GM12878 (cell line): ENCODE measurements at regions not wholly inside any gene's neighbourhood (a gene's known extent, or its start where the extent isn't known, plus 50 kb on each side); places are given as distances from the start of the nearest gene placed in this dataset.

Experiments used
- ATAC-seq: fragments of 200-7000 bp; cut with Tn5 transposase; 3 replicates; pipeline ENCODE4 v1.9.1; 2020; ENCODE audit warnings: mild to moderate bottlenecking, moderate library complexity
- BruUV-seq: library from RNA; stranded (reverse); fragments of 400-500 nt; replicated peaks from 2 replicates; lab custom pipeline; 2021; lab: Mats Ljungman, UMichigan
- CTCF ChIA-PET: fragments of 300-600 bp; sonication (Branson Sonifier 250); formaldehyde crosslinking; extraction: SDS; loops from one replicate; lab custom pipeline; 2021; ENCODE audit warnings: inconsistent platforms; lab: Yijun Ruan, JAX
- POLR2A ChIA-PET: fragments of 350-600 bp; formaldehyde crosslinking; extraction: SDS; loops from one replicate; lab custom pipeline; 2021; ENCODE audit warnings: inconsistent platforms; lab: Charles Lee
- RAD21 ChIA-PET: fragments of 300-600 bp; sonication (Branson Sonifier 250); formaldehyde crosslinking; loops from one replicate; lab custom pipeline; 2023; ENCODE audit warnings: antibody characterized with exemption; ENCODE audit not compliant: unreplicated experiment; lab: Charles Lee
- SMC1A ChIA-PET: fragments of 300-600 bp; sonication (Branson Sonifier 250); formaldehyde crosslinking; loops from one replicate; lab custom pipeline; 2023; ENCODE audit not compliant: unreplicated experiment, uncharacterized antibody; lab: Charles Lee
- DNase-seq: peaks from one replicate; pipeline ENCODE4 v3.0.0-alpha.2; 2011; ENCODE audit warnings: low read depth, low spot score
- FAIRE-seq: peaks from 3 replicates; lab custom pipeline; 2011; peaks lifted over from hg19 to GRCh38; lab: Jason Lieb, UNC
- H2AFZ ChIP-seq: 2 replicates; pipeline ENCODE4 v1.6.0; 2011; ENCODE audit warnings: low read depth, low read length, control low read depth; ENCODE audit not compliant: control insufficient read depth
- H3K27ac ChIP-seq: 2 replicates; pipeline ENCODE4 v1.5.1; 2011; ENCODE audit warnings: control low read depth; ENCODE audit not compliant: control insufficient read depth, insufficient read depth
- H3K27me3 ChIP-seq, 2 experiments: replicated peaks in 1 of 2; 2 replicates each; pipeline versions ENCODE4 v1.6.0 to v1.6.1; 2011; ENCODE audit warnings: low read length in 1 of 2; ENCODE audit not compliant: control insufficient read depth in 2 of 2, insufficient read depth in 2 of 2
- H3K36me3 ChIP-seq, 2 experiments: 2 replicates each; pipeline ENCODE4 v1.5.1; 2011; ENCODE audit warnings: low read length in 1 of 2; ENCODE audit not compliant: control insufficient read depth in 2 of 2, insufficient read depth in 2 of 2
- H3K4me1 ChIP-seq: 2 replicates; pipeline ENCODE4 v1.6.1; 2011; ENCODE audit warnings: mild to moderate bottlenecking, low read length, moderate library complexity, mixed read lengths; ENCODE audit not compliant: control insufficient read depth, insufficient read depth
- H3K4me2 ChIP-seq: 2 replicates; pipeline ENCODE4 v1.6.0; 2011; ENCODE audit warnings: control low read depth; ENCODE audit not compliant: control insufficient read depth, insufficient read depth
- H3K4me3 ChIP-seq: fragments of 200-600 bp; sonication (generic); 2 replicates; pipeline ENCODE4 v1.5.1; 2016
- H3K79me2 ChIP-seq: 2 replicates; pipeline ENCODE4 v1.6.0; 2011; ENCODE audit warnings: low read length; ENCODE audit not compliant: control insufficient read depth, insufficient read depth
- H3K9ac ChIP-seq: 2 replicates; pipeline ENCODE4 v1.8.0; 2011; ENCODE audit warnings: low read length, control low read depth, mixed read lengths; ENCODE audit not compliant: control insufficient read depth, insufficient read depth
- H3K9me3 ChIP-seq: replicated peaks from 3 replicates; pipeline ENCODE4 v1.5.1; 2011; ENCODE audit warnings: mild to moderate bottlenecking, low read length; ENCODE audit not compliant: control insufficient read depth, insufficient read depth
- H4K20me1 ChIP-seq: 2 replicates; pipeline ENCODE4 v1.6.0; 2011; ENCODE audit not compliant: control insufficient read depth, insufficient read depth
- FOXK2 ChIP-seq: fragments of 450-650 bp; IDR thresholded peaks from 2 replicates; pipeline ENCODE4 v1.6.1; 2017; ENCODE audit warnings: mild to moderate bottlenecking, moderate library complexity
- GABPA ChIP-seq: IDR thresholded peaks from 2 replicates; pipeline ENCODE4 v1.6.1; 2014; ENCODE audit warnings: antibody characterized with exemption, low read depth, mild to moderate bottlenecking, inconsistent platforms
- JUNB ChIP-seq: IDR thresholded peaks from 2 replicates; pipeline ENCODE4 v1.6.1; 2016; ENCODE audit warnings: antibody characterized with exemption, mild to moderate bottlenecking
- NFYA ChIP-seq: IDR thresholded peaks from 2 replicates; pipeline ENCODE4 v1.6.1; 2011; ENCODE audit warnings: low read depth, mild to moderate bottlenecking, low read length, improper control_type of control experiment, borderline replicate concordance
- RELA ChIP-seq: fragments of 450-650 bp; IDR thresholded peaks from 2 replicates; pipeline ENCODE4 v1.8.0; 2014; ENCODE audit warnings: borderline replicate concordance; ENCODE audit not compliant: partially characterized antibody
- SKIL ChIP-seq: fragments of 450-650 bp; IDR thresholded peaks from 2 replicates; pipeline ENCODE4 v1.6.1; 2017; ENCODE audit warnings: mild to moderate bottlenecking, low read depth, inconsistent platforms; ENCODE audit not compliant: poor library complexity, severe bottlenecking
- ZBTB11 ChIP-seq: fragments of 450-650 bp; formaldehyde crosslinking; IDR thresholded peaks from 2 replicates; pipeline ENCODE4 v1.5.0; 2022; ENCODE audit warnings: mild to moderate bottlenecking, missing genetic modification characterization
- ZBTB40 ChIP-seq: fragments of 450-650 bp; IDR thresholded peaks from 2 replicates; pipeline ENCODE4 v1.6.1; 2016; ENCODE audit warnings: mild to moderate bottlenecking, moderate library complexity, borderline replicate concordance
- ZNF592 ChIP-seq: fragments of 450-650 bp; IDR thresholded peaks from 2 replicates; pipeline ENCODE4 v1.6.1; 2017; ENCODE audit warnings: mild to moderate bottlenecking, moderate library complexity
- WGBS: methylation state at CpG from one replicate; pipeline ENCODE4 v1.1.6; 2016; ENCODE audit warnings: low lambda C conversion rate; ENCODE audit not compliant: insufficient replicate concordance, insufficient coverage; ENCODE audit errors: missing lambda C conversion rate; 5-methylcytosine and 5-hydroxymethylcytosine counted together
- in situ Hi-C: fragments of 300-500 bp; cut with MboI; formaldehyde crosslinking; loops from 9 replicates; pipeline ENCODE4 v1.14.3; 2018; ENCODE audit warnings: mixed read lengths
- intact Hi-C: fragments of 100-400 bp; cut with micrococcal nuclease; formaldehyde crosslinking; loops from one replicate; pipeline ENCODE4 v1.14.2; 2022; ENCODE audit not compliant: unreplicated experiment

- no peak for TF ChIP-seq NFYA
- no peak for TF ChIP-seq FOXK2
- no peak for TF ChIP-seq SKIL
Observed at GRCh38 chr1:118363396-118363795, 178.4 kb upstream of the SPAG17 start (continued).

- FAIRE-seq = no peak
- TF ChIP-seq ZBTB11 (CRISPR knock-in tag) (no peak), JUNB (no peak), RELA (no peak), ZBTB40 (no peak), ZNF592 (no peak), GABPA (no peak)
Observed at GRCh38 chr1:118360817-118361216, 175.8 kb upstream of the SPAG17 start.

More at GRCh38 chr1:118360817-118361216, 175.8 kb upstream of the SPAG17 start:
- ChIA-PET CTCF (no interaction called here), RAD21 (no interaction called here), POLR2A (no interaction called here), SMC1A (no interaction called here)
- Histone ChIP-seq H3K4me3 (no peak overlapping the region), H3K9me3 (no peaks in the 10 kb centered on the region), H3K4me2 (no peak overlapping the region), H3K27me3 (no peaks in the 10 kb centered on the region), H3K27ac (no peak overlapping the region), H3K79me2 (no peaks in the 10 kb centered on the region), H3K36me3 (no peaks in the 10 kb centered on the region), H4K20me1 (no peaks in the 10 kb centered on the region), H3K4me1 (no peaks in the 10 kb centered on the region), H2AFZ (no peak overlapping the region), H3K9ac (no peak overlapping the region)
- ATAC-seq (no peak), DNase-seq (no peak)
- WGBS = 45% methylated on average over 2 of the region's 2 CpGs
- in situ Hi-C loops (no loop called here), intact Hi-C loops (no loop called here)
- BruUV-seq = no TSS peak
